NCI-H1417 treated with DMSO at 0.1 percent for 48 hours (cell line): ENCODE measurements at regions not wholly inside any gene's neighbourhood (a gene's known extent, or its start where the extent isn't known, plus 50 kb on each side); places are given as distances from the start of the nearest gene placed in this dataset.
A peak's percentile ranks its signal among the peaks of the same experiment; 100 is the strongest.

Experiments
- DNase-seq: peaks from one replicate; lab custom pipeline; 2025; lab: John Stamatoyannopoulos, UW

GRCh38 chr3:30169487-30169886 is 436.9 kb upstream of the TGFBR2 start:
- DNase-seq, result no peak

- no peak for DNase-seq
Observed at GRCh38 chr3:30170681-30171438, 435.5 kb upstream of the TGFBR2 start.

- DNase-seq, result no peak
Observed at GRCh38 chr3:30174357-30174756, 432.0 kb upstream of the TGFBR2 start.

- no peak for DNase-seq
Observed at GRCh38 chr3:30180310-30181177, 425.9 kb upstream of the TGFBR2 start.

GRCh38 chr3:30181178-30181465 is 425.3 kb upstream of the TGFBR2 start:
- no peak for DNase-seq

- no peak for DNase-seq
Observed at GRCh38 chr3:30181581-30181980, 424.8 kb upstream of the TGFBR2 start.

- DNase-seq, result no peak
Observed at GRCh38 chr3:30183421-30183820, 423.0 kb upstream of the TGFBR2 start.

- DNase-seq, result no peak
Observed at GRCh38 chr3:30184091-30184810, 422.1 kb upstream of the TGFBR2 start.

GRCh38 chr3:30185872-30186271 is 420.5 kb upstream of the TGFBR2 start:
- no peak for DNase-seq

- no peak for DNase-seq
Observed at GRCh38 chr3:30186741-30187219, 419.6 kb upstream of the TGFBR2 start.

- DNase-seq, result no peak
Observed at GRCh38 chr3:30187366-30187765, 419.0 kb upstream of the TGFBR2 start.

GRCh38 chr3:30188713-30189112 is 417.7 kb upstream of the TGFBR2 start:
- no peak for DNase-seq

- DNase-seq, result no peak
Observed at GRCh38 chr3:30189900-30190299, 416.5 kb upstream of the TGFBR2 start.

- no peak for DNase-seq
Observed at GRCh38 chr3:30193625-30194044, 412.8 kb upstream of the TGFBR2 start.

- no peak for DNase-seq
Observed at GRCh38 chr3:30195352-30195751, 411.0 kb upstream of the TGFBR2 start.

- DNase-seq, result no peak
Observed at GRCh38 chr3:30198162-30198561, 408.2 kb upstream of the TGFBR2 start.

GRCh38 chr3:30199096-30199759 is 407.2 kb upstream of the TGFBR2 start:
- peak; percentile 14 for DNase-seq

- no peak for DNase-seq
Observed at GRCh38 chr3:30199855-30200254, 406.5 kb upstream of the TGFBR2 start.

GRCh38 chr3:30201715-30202114 is 404.7 kb upstream of the TGFBR2 start:
- no peak for DNase-seq

GRCh38 chr3:30203301-30203700 is 403.1 kb upstream of the TGFBR2 start:
- no peak for DNase-seq

GRCh38 chr3:30204126-30204525 is 402.3 kb upstream of the TGFBR2 start:
- DNase-seq, result no peak

GRCh38 chr3:30206051-30206450 is 400.4 kb upstream of the TGFBR2 start:
- no peak for DNase-seq
